HepG2 (cell line): ENCODE measurements at regions not wholly inside any gene's neighbourhood (a gene's known extent, or its start where the extent isn't known, plus 50 kb on each side); places are given as distances from the start of the nearest gene placed in this dataset.

Source experiments
- ATAC-seq: fragments of 200-7000 bp; cut with Tn5 transposase; 3 replicates; pipeline ENCODE4 v1.9.1; 2020; ENCODE audit warnings: mild to moderate bottlenecking, moderate library complexity
- BruUV-seq: library from RNA; stranded (reverse); fragments of 400-500 nt; replicated peaks from 2 replicates; lab custom pipeline; 2021; lab: Mats Ljungman, UMichigan
- CTCF ChIA-PET: fragments of 300-600 bp; formaldehyde crosslinking; extraction: SDS; loops from one replicate; lab custom pipeline; 2021; ENCODE audit warnings: low total read pairs, inconsistent platforms, low intra/inter-chr PET ratio; lab: Yijun Ruan, JAX
- POLR2A ChIA-PET: fragments of 350-600 bp; sonication (Branson Sonifier 250); formaldehyde crosslinking; loops from one replicate; lab custom pipeline; 2020; ENCODE audit warnings: antibody characterized with exemption, inconsistent platforms; lab: Yijun Ruan, JAX
- DNase-seq: peaks from one replicate; pipeline ENCODE4 v3.0.0-alpha.2; 2015; ENCODE audit warnings: low spot score
- FAIRE-seq: peaks from 3 replicates; lab custom pipeline; 2011; peaks lifted over from hg19 to GRCh38; lab: Jason Lieb, UNC
- H2AFZ ChIP-seq: one replicate; pipeline ENCODE4 v1.6.1; 2011; ENCODE audit warnings: low read length, inconsistent platforms
- H3K27ac ChIP-seq: fragments of 300-600 bp; 3 replicates; pipeline ENCODE4 v1.8.0; 2011; ENCODE audit warnings: mixed run types, mild to moderate bottlenecking, mixed read lengths, low read length, inconsistent platforms; ENCODE audit not compliant: insufficient read depth; ENCODE audit errors: extremely low read length
- H3K27me3 ChIP-seq, 2 experiments: fragments of 200-600 bp in 1 of 2; 2 replicates in 1 of 2; 3 replicates in 1 of 2; pipeline versions ENCODE4 v1.6.0 to v1.8.0; 2011; ENCODE audit warnings: low read length in 2 of 2, mild to moderate bottlenecking in 2 of 2, moderate library complexity in 2 of 2, inconsistent platforms in 1 of 2; ENCODE audit not compliant: insufficient read depth in 2 of 2, control insufficient read depth in 1 of 2
- H3K36me3 ChIP-seq, 2 experiments: fragments of 200-600 bp in 1 of 2; replicated peaks in 1 of 2; 2 replicates in 1 of 2; 3 replicates in 1 of 2; pipeline versions ENCODE4 v1.5.1 to v1.8.0; 2011; ENCODE audit warnings: low read length in 2 of 2, inconsistent platforms in 1 of 2; ENCODE audit not compliant: insufficient read depth in 2 of 2, control insufficient read depth in 1 of 2
- H3K4me1 ChIP-seq: 2 replicates; pipeline ENCODE4 v1.5.1; 2012; ENCODE audit warnings: low read length, inconsistent platforms; ENCODE audit not compliant: insufficient read depth
- H3K4me2 ChIP-seq: 2 replicates; pipeline ENCODE4 v1.6.0; 2011; ENCODE audit warnings: low read depth, low read length, inconsistent platforms
- H3K4me3 ChIP-seq, 3 experiments: fragments of 200-600 bp in 1 of 3; sonication (generic), shearing (Covaris generic) in 1 of 3; replicated peaks in 1 of 3; 2 replicates each; pipeline ENCODE4 v1.5.1; 2011 to 2016; ENCODE audit warnings: low read length in 3 of 3, inconsistent platforms in 2 of 3, low read depth in 2 of 3, mild to moderate bottlenecking in 2 of 3, control low read depth in 1 of 3, mixed read lengths in 1 of 3; ENCODE audit not compliant: insufficient read depth in 1 of 3
- H3K79me2 ChIP-seq: one replicate; pipeline ENCODE4 v1.6.1; 2011; ENCODE audit warnings: low read length, inconsistent platforms; ENCODE audit not compliant: insufficient read depth
- H3K9ac ChIP-seq: 2 replicates; pipeline ENCODE4 v1.6.0; 2011; ENCODE audit warnings: mild to moderate bottlenecking, low read depth, low read length, inconsistent platforms; ENCODE audit not compliant: insufficient read depth
- H3K9me3 ChIP-seq: 2 replicates; pipeline ENCODE4 v1.5.1; 2012; ENCODE audit warnings: mild to moderate bottlenecking, low read length
- H4K20me1 ChIP-seq: 2 replicates; pipeline ENCODE4 v1.6.0; 2011; ENCODE audit warnings: inconsistent platforms, mild to moderate bottlenecking, low read length, moderate library complexity; ENCODE audit not compliant: insufficient read depth
- ATF3 ChIP-seq: sonication (generic); formaldehyde crosslinking; IDR thresholded peaks from 2 replicates; pipeline ENCODE4 v1.4.0; 2020; ENCODE audit warnings: missing genetic modification reagents
- GTF3A ChIP-seq: sonication (generic); formaldehyde crosslinking; conservative IDR thresholded peaks from 2 replicates; pipeline ENCODE4 v1.4.0; 2020; ENCODE audit warnings: mild to moderate bottlenecking, missing genetic modification reagents
- MED1 ChIP-seq: sonication (generic); formaldehyde crosslinking; IDR thresholded peaks from 2 replicates; pipeline ENCODE4 v1.4.0; 2020; ENCODE audit warnings: missing genetic modification reagents
- MXD3 ChIP-seq: IDR thresholded peaks from 2 replicates; pipeline ENCODE4 v1.6.1; 2016; ENCODE audit warnings: mild to moderate bottlenecking, missing biosample characterization, missing genetic modification reagents
- RARG ChIP-seq: sonication (generic); formaldehyde crosslinking; IDR thresholded peaks from 2 replicates; pipeline ENCODE4 v1.4.0; 2020; ENCODE audit warnings: low read depth, mild to moderate bottlenecking, missing genetic modification reagents
- RELA ChIP-seq: sonication (generic); formaldehyde crosslinking; IDR thresholded peaks from 2 replicates; pipeline ENCODE4 v1.4.0; 2020; ENCODE audit warnings: missing genetic modification reagents
- RXRB ChIP-seq: IDR thresholded peaks from 2 replicates; pipeline ENCODE4 v1.6.1; 2016; ENCODE audit warnings: borderline replicate concordance, missing genetic modification reagents, missing compliant biosample characterization
- STAT5B ChIP-seq: sonication (generic); formaldehyde crosslinking; IDR thresholded peaks from 2 replicates; pipeline ENCODE4 v1.4.0; 2020; ENCODE audit warnings: missing genetic modification reagents
- ZNF281 ChIP-seq: sonication (generic); formaldehyde crosslinking; IDR thresholded peaks from 2 replicates; pipeline ENCODE4 v1.4.0; 2020; ENCODE audit warnings: missing genetic modification reagents, borderline replicate concordance
- ZNF431 ChIP-seq: sonication (generic); formaldehyde crosslinking; IDR thresholded peaks from 2 replicates; pipeline ENCODE4 v1.9.0; 2022; ENCODE audit warnings: missing genetic modification reagents, low read depth, mild to moderate bottlenecking, borderline replicate concordance
- ZNF7 ChIP-seq: IDR thresholded peaks from 2 replicates; pipeline ENCODE4 v1.6.1; 2016; ENCODE audit warnings: missing biosample characterization, missing genetic modification reagents
- WGBS: methylation state at CpG from one replicate; pipeline ENCODE4 v1.1.6; 2017; ENCODE audit warnings: low lambda C conversion rate; 5-methylcytosine and 5-hydroxymethylcytosine counted together
- in situ Hi-C: cut with HindIII; loops from 2 replicates; pipeline ENCODE4 v1.10.0; 2017; ENCODE audit warnings: low pct_unique_long_range_greater_than_20kb; ENCODE audit not compliant: extremely low pct_ligation_motif_present
- intact Hi-C: fragments of 100-400 bp; cut with micrococcal nuclease; formaldehyde crosslinking; loops from one replicate; pipeline ENCODE4 v1.10.0; 2022; ENCODE audit not compliant: unreplicated experiment

GRCh38 chr3:83140983-83141382 is 1379.5 kb upstream of the GBE1 start:
- Histone ChIP-seq H3K36me3 (no peaks in the 10 kb centered on the region), H3K4me2 (no peak overlapping the region), H3K9ac (no peak overlapping the region)
- CTCF ChIA-PET = no interaction called here
- BruUV-seq = no TSS peak
- in situ Hi-C loops = no loop called here
- TF ChIP-seq RXRB = no peak
- TF ChIP-seq RARG (CRISPR knock-in tag) = no peak
- TF ChIP-seq MXD3 (CRISPR knock-in tag) = no peak
- TF ChIP-seq RELA = no peak
- TF ChIP-seq STAT5B (CRISPR knock-in tag) = no peak
- no peak for TF ChIP-seq MED1
- no peak for TF ChIP-seq ATF3 (CRISPR knock-in tag)
- no peak for TF ChIP-seq ZNF281 (CRISPR knock-in tag)
- TF ChIP-seq GTF3A (CRISPR knock-in tag) = no peak
- TF ChIP-seq ZNF7 = no peak
- no peak for TF ChIP-seq ZNF431 (CRISPR knock-in tag)
- TF ChIP-seq, all 625 proteins: peak for 0
- ATAC-seq (no peak), FAIRE-seq (no peak), DNase-seq (no peak)
- no peaks in the 10 kb centered on the region for H3K27me3 ChIP-seq
- H3K4me3 ChIP-seq = no peak overlapping the region
- POLR2A ChIA-PET = no interaction called here
- WGBS = 2% methylated on average over 2 of the region's 2 CpGs
- no peak overlapping the region for H2AFZ ChIP-seq
- no peaks in the 10 kb centered on the region for H4K20me1 ChIP-seq
- H3K27ac ChIP-seq = no peak overlapping the region
- no peaks in the 10 kb centered on the region for H3K4me1 ChIP-seq
- no peaks in the 10 kb centered on the region for H3K9me3 ChIP-seq
- no peaks in the 10 kb centered on the region for H3K79me2 ChIP-seq
- intact Hi-C loops = no loop called here
